Urinary bladder (tissue), 3 donors: ENCODE measurements at regions not wholly inside any gene's neighbourhood (a gene's known extent, or its start where the extent isn't known, plus 50 kb on each side); places are given as distances from the start of the nearest gene placed in this dataset.
A peak's percentile ranks its signal among the peaks of the same experiment; 100 is the strongest.

Experiments
- DNase-seq: peaks from one replicate; pipeline ENCODE4 v3.0.0-alpha.2; 2015; ENCODE audit errors: extremely low spot score
- H3K27ac ChIP-seq: one replicate; pipeline ENCODE4 v1.5.1; 2013; ENCODE audit warnings: low read depth, mild to moderate bottlenecking, moderate library complexity
- H3K36me3 ChIP-seq: one replicate; pipeline ENCODE4 v1.6.1; 2013; ENCODE audit warnings: mild to moderate bottlenecking, moderate library complexity; ENCODE audit not compliant: insufficient read depth
- H3K4me1 ChIP-seq: one replicate; pipeline ENCODE4 v1.6.1; 2013; ENCODE audit warnings: mild to moderate bottlenecking, moderate library complexity; ENCODE audit not compliant: insufficient read depth
- H3K4me3 ChIP-seq: one replicate; pipeline ENCODE4 v1.5.1; 2013; ENCODE audit warnings: low read depth, low read length
- WGBS: extraction: QIAGEN DNeasy Blood & Tissue Kit; methylation state at CpG from one replicate; pipeline ENCODE4 v1.1.7; 2013; 5-methylcytosine and 5-hydroxymethylcytosine counted together
- donor health status: healthy with polysubstance abuse.
- donor health status: healthy.

GRCh38 chr3:127119693-127120464 lies 73.1 kb upstream of the PRR23E start:
- DNase-seq: no peak
- H3K4me1 ChIP-seq: no peaks in the 10 kb centered on the region
- no peak overlapping the region for H3K27ac ChIP-seq
- no peak overlapping the region for H3K4me3 ChIP-seq
- H3K36me3 ChIP-seq: no peaks in the 10 kb centered on the region
- WGBS: 75% methylated on average over 5 of the region's 5 CpGs

- no peaks in the 10 kb centered on the region for H3K4me1 ChIP-seq
- DNase-seq: no peak
- no peaks in the 10 kb centered on the region for H3K36me3 ChIP-seq
- no peak overlapping the region for H3K4me3 ChIP-seq
- 85% methylated on average over 13 of the region's 13 CpGs for WGBS
- H3K27ac ChIP-seq: no peak overlapping the region
These were observed 71.9 kb upstream of the PRR23E start for GRCh38 chr3:127120851-127121647.

- H3K27ac ChIP-seq: no peak overlapping the region
- no peak overlapping the region for H3K4me3 ChIP-seq
- H3K36me3 ChIP-seq: no peaks in the 10 kb centered on the region
- WGBS: 62% methylated on average over 1 of the region's 1 CpG
- no peaks in the 10 kb centered on the region for H3K4me1 ChIP-seq
- DNase-seq: no peak
These were observed 71.0 kb upstream of the PRR23E start for GRCh38 chr3:127121885-127122284.

- 89% methylated on average over 2 of the region's 2 CpGs for WGBS
- no peaks in the 10 kb centered on the region for H3K4me1 ChIP-seq
- no peak overlapping the region for H3K27ac ChIP-seq
- H3K4me3 ChIP-seq: no peak overlapping the region
- no peak for DNase-seq
- H3K36me3 ChIP-seq: no peaks in the 10 kb centered on the region
These were observed 69.4 kb upstream of the PRR23E start for GRCh38 chr3:127123533-127123932.

DNA sequence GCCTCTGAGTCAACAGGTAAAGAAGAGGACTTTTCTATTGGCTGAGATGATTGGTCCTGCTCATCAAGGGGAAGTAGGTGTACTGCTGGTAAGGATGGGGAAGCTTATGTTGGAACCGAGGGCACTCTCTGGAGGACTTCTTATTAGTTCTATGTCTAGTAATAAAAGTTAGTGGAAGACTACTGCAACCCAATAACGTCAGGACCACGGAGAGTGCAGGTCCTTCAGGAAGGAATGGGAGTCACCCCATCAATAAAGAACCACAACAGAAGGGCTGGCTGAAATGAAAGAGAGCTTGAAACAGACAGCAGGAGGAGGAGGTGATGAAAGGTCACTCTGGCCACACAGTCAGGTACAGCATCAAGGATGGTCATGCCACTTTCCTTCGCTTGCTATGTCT lies 68.8 kb upstream of the PRR23E start:
- H3K4me1 ChIP-seq: no peaks in the 10 kb centered on the region
- no peak for DNase-seq
- WGBS: 48% methylated on average over 4 of the region's 4 CpGs
- no peak overlapping the region for H3K27ac ChIP-seq
- H3K36me3 ChIP-seq: no peaks in the 10 kb centered on the region
- no peak overlapping the region for H3K4me3 ChIP-seq

DNA sequence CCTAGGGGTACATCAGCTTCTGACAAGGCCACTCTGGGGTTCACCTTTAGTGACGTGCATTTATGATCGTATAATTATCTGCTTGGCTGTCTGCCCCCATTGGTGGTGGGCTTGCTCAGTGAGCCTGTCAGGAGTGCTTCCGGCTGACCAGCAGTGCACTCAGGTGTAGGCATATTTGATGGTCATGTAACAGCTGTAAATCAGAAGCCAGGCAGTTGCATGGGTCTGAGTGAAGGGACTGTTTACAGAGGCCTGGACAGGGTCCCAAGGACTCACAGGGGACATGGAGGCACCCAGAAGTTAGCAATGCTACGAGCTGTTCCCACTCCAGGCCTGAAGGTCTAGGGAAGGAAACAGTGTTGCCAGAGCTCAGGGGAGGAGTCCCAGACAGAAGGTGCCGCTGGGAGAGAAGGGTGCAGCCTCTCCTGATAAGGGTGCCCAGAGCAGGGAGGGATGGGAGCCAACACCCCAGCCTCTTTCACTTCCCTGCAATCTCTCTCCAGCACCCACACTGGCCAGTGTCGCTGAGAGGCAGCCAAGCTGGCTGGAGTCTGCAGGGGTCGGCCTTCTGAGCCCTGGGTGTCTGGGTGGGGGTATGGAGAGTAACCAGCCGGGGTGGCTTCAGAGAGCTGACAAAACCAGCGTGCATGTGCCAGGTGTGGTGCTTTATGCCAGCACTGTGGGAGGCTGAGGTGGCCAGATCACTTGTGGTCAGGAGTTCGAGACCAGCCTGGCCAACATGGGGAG lies 61.3 kb upstream of the PRR23E start:
- no peak overlapping the region for H3K4me3 ChIP-seq
- WGBS: 79% methylated on average over 10 of the region's 10 CpGs
- no peak for DNase-seq
- no peaks in the 10 kb centered on the region for H3K36me3 ChIP-seq
- no peak overlapping the region for H3K27ac ChIP-seq
- no peaks in the 10 kb centered on the region for H3K4me1 ChIP-seq

- WGBS: 43% methylated on average over 5 of the region's 5 CpGs
- no peak for DNase-seq
- Histone ChIP-seq H3K36me3 (no peaks in the 10 kb centered on the region), H3K4me3 (no peak overlapping the region), H3K27ac (no peak overlapping the region), H3K4me1 (no peaks in the 10 kb centered on the region)
These were observed 60.1 kb upstream of the PRR23E start for GRCh38 chr3:127132876-127133275.

GRCh38 chr3:127133971-127134370 lies 59.0 kb upstream of the PRR23E start:
- WGBS: 91% methylated on average over 5 of the region's 5 CpGs
- DNase-seq: no peak
- Histone ChIP-seq H3K36me3 (no peaks in the 10 kb centered on the region), H3K4me3 (no peak overlapping the region), H3K4me1 (no peaks in the 10 kb centered on the region), H3K27ac (no peak overlapping the region)

GRCh38 chr3:127134466-127134865 lies 58.5 kb upstream of the PRR23E start:
- Histone ChIP-seq H3K27ac (no peak overlapping the region), H3K36me3 (no peaks in the 10 kb centered on the region), H3K4me1 (no peaks in the 10 kb centered on the region), H3K4me3 (no peak overlapping the region)
- no peak for DNase-seq
- 59% methylated on average over 7 of the region's 7 CpGs for WGBS

- 61% methylated on average over 5 of the region's 5 CpGs for WGBS
- Histone ChIP-seq H3K27ac (no peak overlapping the region), H3K4me3 (no peak overlapping the region), H3K36me3 (no peaks in the 10 kb centered on the region), H3K4me1 (no peaks in the 10 kb centered on the region)
- DNase-seq: no peak
These were observed 58.1 kb upstream of the PRR23E start for GRCh38 chr3:127134887-127135240.

GRCh38 chr3:127135241-127136023 lies 57.5 kb upstream of the PRR23E start:
- WGBS: 5% methylated on average over 58 of the region's 58 CpGs
- H3K4me3 ChIP-seq: no peak overlapping the region
- no peaks in the 10 kb centered on the region for H3K36me3 ChIP-seq
- peak; percentile 25 for DNase-seq
- no peaks in the 10 kb centered on the region for H3K4me1 ChIP-seq
- no peak overlapping the region for H3K27ac ChIP-seq

GRCh38 chr3:127136024-127136600 lies 56.8 kb upstream of the PRR23E start:
- no peak for DNase-seq
- Histone ChIP-seq H3K27ac (no peak overlapping the region), H3K4me1 (no peaks in the 10 kb centered on the region), H3K36me3 (no peaks in the 10 kb centered on the region), H3K4me3 (no peak overlapping the region)
- WGBS: 78% methylated on average over 16 of the region's 16 CpGs

DNA sequence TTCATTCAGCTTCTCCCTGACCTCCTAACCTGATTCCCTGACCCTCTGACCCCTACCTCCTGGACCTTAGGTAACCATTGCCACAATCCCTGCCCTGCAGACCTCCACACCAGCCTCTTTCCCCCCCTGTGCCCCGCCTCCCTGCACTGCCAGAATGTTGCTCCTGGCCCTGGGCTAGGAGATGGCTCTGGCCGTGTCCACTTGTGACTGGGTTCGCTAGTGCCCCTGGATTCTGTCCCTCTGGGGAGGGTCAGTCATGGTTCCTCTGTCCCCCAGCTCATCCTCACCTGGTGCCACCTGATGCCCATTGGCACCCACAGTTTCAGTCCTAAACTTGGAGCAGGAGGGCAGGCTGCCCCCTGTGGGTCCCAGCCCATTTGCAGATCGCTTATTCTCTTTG lies 56.2 kb upstream of the PRR23E start:
- WGBS: 92% methylated on average over 4 of the region's 4 CpGs
- Histone ChIP-seq H3K27ac (no peak overlapping the region), H3K36me3 (no peaks in the 10 kb centered on the region), H3K4me3 (no peak overlapping the region), H3K4me1 (no peaks in the 10 kb centered on the region)
- no peak for DNase-seq
